NCI-H526 (cell line): ENCODE measurements at regions not wholly inside any gene's neighbourhood (a gene's known extent, or its start where the extent isn't known, plus 50 kb on each side); places are given as distances from the start of the nearest gene placed in this dataset.

ENCODE experiments used
- DNase-seq, 2 experiments: peaks; one replicate each; lab custom pipeline; 2025; lab: John Stamatoyannopoulos, UW

GRCh38 chr5:174596429-174596828 lies 128.0 kb upstream of the MSX2 start:
- DNase-seq: no peak

GRCh38 chr5:174599992-174600391 lies 124.4 kb upstream of the MSX2 start:
- peak in 1 of 2 experiments; percentile 15 for DNase-seq

- no peak for DNase-seq
These were observed 122.4 kb upstream of the MSX2 start for GRCh38 chr5:174601946-174602345.

- DNase-seq: no peak
These were observed 118.2 kb upstream of the MSX2 start for GRCh38 chr5:174606153-174606552.

GRCh38 chr5:174606646-174607045 lies 117.7 kb upstream of the MSX2 start:
- DNase-seq: no peak

GRCh38 chr5:174607205-174607604 lies 117.2 kb upstream of the MSX2 start:
- no peak for DNase-seq

- DNase-seq: no peak
These were observed 116.5 kb upstream of the MSX2 start for GRCh38 chr5:174607916-174608315.

- DNase-seq: no peak
These were observed 115.7 kb upstream of the MSX2 start for GRCh38 chr5:174608631-174609097.

- DNase-seq: no peak
These were observed 115.3 kb upstream of the MSX2 start for GRCh38 chr5:174609116-174609515.

- no peak for DNase-seq
These were observed 113.4 kb upstream of the MSX2 start for GRCh38 chr5:174610968-174611367.

- no peak for DNase-seq
These were observed 111.7 kb upstream of the MSX2 start for GRCh38 chr5:174612686-174613085.

GRCh38 chr5:174614500-174615135 lies 109.8 kb upstream of the MSX2 start:
- DNase-seq: no peak

- no peak for DNase-seq
These were observed 108.3 kb upstream of the MSX2 start for GRCh38 chr5:174616036-174616435.

GRCh38 chr5:174617285-174617684 lies 107.1 kb upstream of the MSX2 start:
- no peak for DNase-seq

GRCh38 chr5:174617910-174618309 lies 106.5 kb upstream of the MSX2 start:
- no peak for DNase-seq

- no peak for DNase-seq
These were observed 105.8 kb upstream of the MSX2 start for GRCh38 chr5:174618589-174618988.

- no peak for DNase-seq
These were observed 102.3 kb upstream of the MSX2 start for GRCh38 chr5:174622067-174622466.

GRCh38 chr5:174623018-174623417 lies 101.4 kb upstream of the MSX2 start:
- DNase-seq: no peak

- DNase-seq: no peak
These were observed 100.9 kb upstream of the MSX2 start for GRCh38 chr5:174623433-174624019.

- DNase-seq: no peak
These were observed 99.5 kb upstream of the MSX2 start for GRCh38 chr5:174624733-174625522.

- DNase-seq: peak in 1 of 2 experiments; percentile 7
These were observed 98.6 kb upstream of the MSX2 start for GRCh38 chr5:174625591-174626350.

GRCh38 chr5:174626369-174626920 lies 97.9 kb upstream of the MSX2 start:
- no peak for DNase-seq
